ENCODE measurements at regions not wholly inside any gene's neighbourhood (a gene's known extent, or its start where the extent isn't known, plus 50 kb on each side); places are given as distances from the start of the nearest gene placed in this dataset.

DNA sequence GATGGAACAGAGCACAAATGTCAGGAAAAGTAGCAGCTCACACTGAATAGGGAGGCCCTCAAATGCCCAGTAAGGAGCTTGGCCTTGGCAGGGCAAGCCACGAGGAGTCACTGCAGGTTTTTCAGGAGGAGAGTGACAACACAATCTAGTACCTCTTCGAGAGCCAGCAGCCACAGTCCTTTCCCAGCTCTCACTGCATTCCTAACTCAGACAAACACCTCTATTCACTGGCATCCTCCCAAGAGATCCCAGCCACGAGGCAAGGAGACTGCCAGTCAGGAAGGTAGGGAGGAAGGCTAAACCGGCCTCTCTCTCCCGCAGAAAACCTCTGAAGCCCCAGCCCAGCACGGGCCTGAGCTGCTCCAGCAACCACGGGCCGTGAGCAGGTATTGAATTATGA lies 146.0 kb upstream of the SMAD3 start:
- no peaks in the 10 kb centered on the region for H4K20me1 ChIP-seq (ENCODE audit: insufficient read depth)
- H3K27me3 ChIP-seq (ENCODE audit: insufficient read depth, low read depth), result no peaks in the 10 kb centered on the region
- H3K9ac ChIP-seq, result no peak overlapping the region
- H3K79me2 ChIP-seq (ENCODE audit: insufficient read depth, low read depth), result no peaks in the 10 kb centered on the region
- no peak overlapping the region for H3K4me3 ChIP-seq (IDR thresholded peaks at IDR 0.05; ENCODE audit: insufficient read depth, low read depth, low read length)
- H3K4me1 ChIP-seq (ENCODE audit: low read depth, poor library complexity, severe bottlenecking), result no peaks in the 10 kb centered on the region
- no peak overlapping the region for H3K27ac ChIP-seq
- no peak overlapping the region for H3K4me2 ChIP-seq
- TF ChIP-seq CTCF (conservative IDR thresholded peaks at IDR 0.05; ENCODE audit: low read depth, low read length), result no peak
- no peak overlapping the region for H2AFZ ChIP-seq (ENCODE audit: low read depth)
- no peaks in the 10 kb centered on the region for H3K36me3 ChIP-seq (ENCODE audit: insufficient read depth)

GRCh38 chr15:66921319-66921915 lies 144.0 kb upstream of the SMAD3 start:
- no peak for TF ChIP-seq CTCF (conservative IDR thresholded peaks at IDR 0.05; ENCODE audit: low read depth, low read length)
- no peaks in the 10 kb centered on the region for H4K20me1 ChIP-seq (ENCODE audit: insufficient read depth)
- no peak overlapping the region for H2AFZ ChIP-seq (ENCODE audit: low read depth)
- no peaks in the 10 kb centered on the region for H3K27me3 ChIP-seq (ENCODE audit: insufficient read depth, low read depth)
- H3K4me1 ChIP-seq (ENCODE audit: low read depth, poor library complexity, severe bottlenecking), result no peaks in the 10 kb centered on the region
- H3K79me2 ChIP-seq (ENCODE audit: insufficient read depth, low read depth), result no peaks in the 10 kb centered on the region
- H3K4me3 ChIP-seq (IDR thresholded peaks at IDR 0.05; ENCODE audit: insufficient read depth, low read depth, low read length), result no peak overlapping the region
- no peak overlapping the region for H3K27ac ChIP-seq
- no peak overlapping the region for H3K9ac ChIP-seq
- H3K36me3 ChIP-seq (ENCODE audit: insufficient read depth), result no peaks in the 10 kb centered on the region
- H3K4me2 ChIP-seq, result no peak overlapping the region

DNA sequence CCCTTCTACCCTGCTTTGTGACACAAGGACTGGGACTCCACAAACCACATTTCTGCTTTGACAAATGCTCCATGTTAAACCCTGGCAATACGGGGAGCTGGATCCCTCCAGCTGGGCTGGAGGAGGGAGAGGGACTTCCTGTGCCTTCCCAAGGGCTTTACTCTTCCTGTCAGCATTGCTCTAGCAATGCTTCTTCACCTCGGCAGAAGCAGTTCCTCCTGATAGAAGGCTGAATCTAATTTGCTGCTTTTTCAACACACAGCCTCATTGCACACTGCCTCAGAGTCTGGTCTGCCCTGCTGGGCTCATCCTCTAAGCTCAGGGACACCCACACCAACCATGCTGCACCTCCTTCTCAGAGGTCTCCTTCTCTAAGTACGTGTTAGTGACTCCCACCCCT lies 142.8 kb upstream of the SMAD3 start:
- no peaks in the 10 kb centered on the region for H3K27me3 ChIP-seq (ENCODE audit: insufficient read depth, low read depth)
- no peak overlapping the region for H3K4me3 ChIP-seq (IDR thresholded peaks at IDR 0.05; ENCODE audit: insufficient read depth, low read depth, low read length)
- H4K20me1 ChIP-seq (ENCODE audit: insufficient read depth), result no peaks in the 10 kb centered on the region
- no peaks in the 10 kb centered on the region for H3K36me3 ChIP-seq (ENCODE audit: insufficient read depth)
- H3K4me1 ChIP-seq (ENCODE audit: low read depth, poor library complexity, severe bottlenecking), result no peaks in the 10 kb centered on the region
- H3K4me2 ChIP-seq, result no peak overlapping the region
- H3K9ac ChIP-seq, result no peak overlapping the region
- H3K79me2 ChIP-seq (ENCODE audit: insufficient read depth, low read depth), result no peaks in the 10 kb centered on the region
- no peak for TF ChIP-seq CTCF (conservative IDR thresholded peaks at IDR 0.05; ENCODE audit: low read depth, low read length)
- H2AFZ ChIP-seq (ENCODE audit: low read depth), result 0 out of 2 replicates have a peak overlapping the region, but pooled peaks have one; percentile 25
- no peak overlapping the region for H3K27ac ChIP-seq

- Histone ChIP-seq H4K20me1 (ENCODE audit: insufficient read depth) (no peaks in the 10 kb centered on the region), H3K9ac (no peak overlapping the region), H3K4me3 (IDR thresholded peaks at IDR 0.05; ENCODE audit: insufficient read depth, low read depth, low read length) (no peak overlapping the region), H3K4me2 (no peak overlapping the region), H3K36me3 (ENCODE audit: insufficient read depth) (no peaks in the 10 kb centered on the region), H3K27me3 (ENCODE audit: insufficient read depth, low read depth) (no peaks in the 10 kb centered on the region), H3K79me2 (ENCODE audit: insufficient read depth, low read depth) (no peaks in the 10 kb centered on the region), H3K4me1 (ENCODE audit: low read depth, poor library complexity, severe bottlenecking) (no peaks in the 10 kb centered on the region), H2AFZ (ENCODE audit: low read depth) (peak overlapping the region; percentile 25; the same call in 1 of the 2 replicates), H3K27ac (no peak overlapping the region)
- peak; percentile 90 for TF ChIP-seq CTCF (conservative IDR thresholded peaks at IDR 0.05; ENCODE audit: low read depth, low read length)
Measured at GRCh38 chr15:66923438-66923881, 141.9 kb upstream of the SMAD3 start.
